Activated T-cell treated with anti-CD3 and anti-CD28 coated beads, Interleukin-2, amount 50 U/mL, for 48 hours (primary cell): ENCODE measurements at regions not wholly inside any gene's neighbourhood (a gene's known extent, or its start where the extent isn't known, plus 50 kb on each side); places are given as distances from the start of the nearest gene placed in this dataset.

Source experiments
- DNase-seq, 2 experiments: peaks; one replicate each; pipeline ENCODE4 v3.0.0-alpha.2; 2020

DNA sequence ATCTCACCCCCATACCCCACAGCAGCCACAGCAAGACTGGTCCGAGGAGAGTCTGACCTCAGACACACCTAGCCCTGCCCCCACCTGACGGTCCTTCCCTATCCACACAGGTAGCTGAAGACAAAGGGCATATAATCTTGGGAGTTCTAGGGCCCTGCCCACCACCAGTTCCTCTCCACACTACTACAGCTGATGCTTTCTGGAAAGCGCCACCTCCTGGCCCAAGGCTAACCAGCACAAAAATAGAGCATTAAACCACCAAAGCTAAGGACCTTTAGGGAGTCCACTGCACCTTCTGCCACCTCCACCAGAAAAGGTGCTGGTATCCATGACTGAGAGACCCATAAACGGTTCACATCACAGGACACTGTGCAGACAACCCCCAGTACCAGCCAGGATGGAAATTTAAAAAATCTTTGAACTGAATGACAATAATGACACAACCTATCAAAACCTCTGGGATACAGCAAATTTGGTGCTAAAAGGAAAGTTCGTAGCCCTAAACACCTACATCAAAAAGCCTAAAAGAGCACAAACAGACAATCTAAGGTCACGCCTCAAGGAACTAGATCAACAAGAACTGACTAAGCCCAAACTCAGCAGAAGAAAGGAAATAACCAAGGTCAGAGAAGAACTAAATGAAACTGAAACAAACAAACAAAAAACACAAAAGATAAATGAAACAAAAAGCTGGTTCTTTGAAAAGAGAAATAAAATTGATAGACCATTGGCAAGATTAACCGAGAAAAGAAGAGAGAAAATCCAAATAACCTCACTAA is 122.1 kb upstream of the TPRG1 start:
- peak; percentile 35 to 42 for DNase-seq

DNA sequence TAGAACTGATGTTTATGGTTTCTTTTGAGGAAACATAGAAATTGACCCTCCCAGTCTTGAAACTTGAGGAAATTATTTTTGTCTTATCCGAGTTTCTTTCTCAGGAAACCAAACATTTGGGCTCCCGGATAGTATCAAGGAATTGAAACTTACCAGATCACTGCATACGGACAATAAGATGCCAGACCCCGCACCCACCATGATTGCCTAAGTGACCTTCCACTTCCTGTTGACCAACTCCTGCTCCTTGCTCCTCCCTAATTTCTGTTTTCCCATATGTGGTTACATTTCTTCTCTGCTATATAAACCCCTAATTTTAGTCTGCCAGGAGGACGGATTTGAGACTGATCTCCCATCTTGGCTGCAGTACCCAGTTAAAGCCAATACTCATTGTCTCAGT is 118.4 kb upstream of the TPRG1 start:
- no peak for DNase-seq

DNA sequence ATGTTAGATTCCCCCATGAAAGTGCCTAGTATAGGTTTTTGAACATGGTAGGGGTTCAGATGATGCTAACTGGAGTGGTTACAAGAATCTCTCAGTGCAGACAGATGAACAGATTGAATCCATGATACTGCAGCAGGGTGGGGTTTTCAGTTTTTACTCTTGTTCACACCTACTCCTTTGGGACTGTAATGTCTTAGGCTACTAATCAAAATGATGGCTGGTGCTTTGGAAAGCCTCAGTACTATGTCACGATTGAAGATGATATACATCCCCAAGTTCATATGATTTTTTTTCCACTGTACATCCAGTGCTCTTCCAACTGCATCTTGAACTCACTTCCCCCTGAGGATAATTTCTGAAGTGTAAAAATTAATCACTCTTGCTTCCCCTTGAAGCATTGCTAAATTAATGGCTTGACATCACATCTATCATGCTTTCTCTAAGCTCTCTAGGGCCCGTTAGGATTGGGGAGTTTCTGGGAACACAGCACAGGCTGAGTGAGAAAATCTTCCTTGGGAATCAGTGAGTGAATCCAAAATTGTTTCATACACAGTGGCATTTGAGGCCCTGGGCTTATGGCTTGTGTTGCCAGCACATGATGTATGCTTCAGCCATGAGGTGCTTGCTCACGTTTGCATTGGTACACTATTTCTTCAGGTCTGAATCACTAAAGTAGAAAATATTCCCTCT is 115.0 kb upstream of the TPRG1 start:
- no peak for DNase-seq

DNA sequence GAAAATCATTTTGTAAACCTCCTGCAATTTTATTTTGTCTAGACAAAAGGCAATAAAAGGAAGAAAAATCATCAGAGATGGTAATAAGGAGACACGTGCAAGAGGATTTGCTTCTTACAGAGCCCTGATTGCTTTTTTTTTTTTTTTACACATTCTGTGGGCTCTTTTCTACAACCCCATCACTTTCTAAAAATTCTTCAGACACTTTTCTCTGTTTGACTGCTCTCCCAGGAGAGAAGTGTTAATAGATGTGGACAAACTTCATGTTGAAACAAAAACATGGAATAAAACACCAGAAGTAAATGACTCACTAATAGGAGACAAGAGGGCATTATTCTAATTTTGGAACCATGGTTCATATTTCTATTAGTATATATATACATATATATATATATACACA is 114.4 kb upstream of the TPRG1 start:
- DNase-seq: no peak

DNA sequence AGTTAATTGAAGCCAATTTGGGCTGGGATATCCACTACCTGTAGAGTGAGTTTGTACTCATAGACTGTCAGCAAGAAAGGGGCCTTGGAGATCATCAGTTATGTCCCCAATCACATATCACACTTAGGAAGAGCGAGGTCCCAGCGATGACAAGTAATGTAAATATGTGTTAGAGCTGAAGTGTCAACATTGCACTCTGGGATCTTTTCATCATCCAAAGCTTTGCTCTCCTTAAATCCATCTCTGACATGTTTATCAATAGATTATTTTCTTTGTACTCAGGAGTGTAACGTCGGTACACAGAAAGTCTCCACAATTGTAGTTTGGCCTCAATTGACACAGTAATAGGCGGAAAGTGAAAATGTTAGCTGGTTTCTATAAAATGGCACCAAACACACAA is 113.7 kb upstream of the TPRG1 start:
- DNase-seq: no peak

DNA sequence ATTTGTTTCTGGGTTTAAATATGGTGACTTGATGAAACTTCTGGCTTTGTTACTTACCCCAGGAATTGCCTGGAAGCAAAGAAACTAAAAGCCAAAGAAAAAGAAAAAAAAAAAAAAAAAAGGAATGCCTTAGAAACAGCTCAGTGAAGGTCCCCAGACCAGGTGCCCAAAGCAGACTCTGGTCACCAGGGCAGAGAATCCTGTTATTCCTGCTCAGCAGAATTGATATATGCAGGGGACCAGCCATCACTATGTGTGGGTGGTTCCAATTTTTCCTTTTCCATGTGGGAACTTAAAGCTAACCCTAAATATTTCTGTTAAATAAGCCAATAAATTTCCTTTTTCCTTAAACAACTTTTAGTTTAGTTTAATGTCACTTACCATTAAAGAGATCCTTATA is 100.8 kb upstream of the TPRG1 start:
- no peak for DNase-seq

DNA sequence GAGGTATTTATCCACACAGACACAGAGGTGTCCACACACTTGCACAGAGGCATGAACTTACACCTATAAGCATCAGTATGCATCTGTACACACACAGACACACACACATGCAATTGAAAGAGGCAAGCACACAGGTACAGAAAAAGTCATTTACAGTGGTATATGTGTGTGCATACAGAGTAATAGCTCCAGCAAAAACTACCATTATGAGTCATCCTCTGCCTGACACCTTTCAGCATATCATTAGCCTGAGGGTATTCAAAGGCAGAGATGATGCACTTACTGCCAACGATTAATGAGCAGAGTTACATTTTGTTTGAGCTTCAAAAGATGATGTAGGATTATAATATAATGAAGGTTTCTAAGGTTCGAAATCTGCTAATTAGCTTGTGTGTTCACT is 100.3 kb upstream of the TPRG1 start:
- DNase-seq: no peak

DNA sequence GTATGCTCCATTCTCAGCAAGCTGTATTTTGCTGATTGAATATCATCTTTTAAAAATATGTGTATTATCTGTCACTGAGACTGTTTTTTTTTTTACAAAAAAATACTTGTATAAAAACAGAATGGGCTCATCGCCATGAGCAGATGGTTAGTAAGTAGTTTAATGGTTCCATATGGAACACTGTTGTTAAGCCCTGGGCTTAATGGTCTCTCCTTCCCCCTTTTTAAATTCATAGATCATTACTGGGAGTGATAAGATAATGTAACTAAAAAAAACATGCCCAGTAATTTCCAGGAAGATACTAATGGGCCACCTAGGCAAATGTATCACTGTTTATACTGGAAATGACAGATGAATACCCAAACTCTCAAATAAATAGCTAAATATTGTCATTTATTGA is 95.3 kb upstream of the TPRG1 start:
- DNase-seq: no peak

DNA sequence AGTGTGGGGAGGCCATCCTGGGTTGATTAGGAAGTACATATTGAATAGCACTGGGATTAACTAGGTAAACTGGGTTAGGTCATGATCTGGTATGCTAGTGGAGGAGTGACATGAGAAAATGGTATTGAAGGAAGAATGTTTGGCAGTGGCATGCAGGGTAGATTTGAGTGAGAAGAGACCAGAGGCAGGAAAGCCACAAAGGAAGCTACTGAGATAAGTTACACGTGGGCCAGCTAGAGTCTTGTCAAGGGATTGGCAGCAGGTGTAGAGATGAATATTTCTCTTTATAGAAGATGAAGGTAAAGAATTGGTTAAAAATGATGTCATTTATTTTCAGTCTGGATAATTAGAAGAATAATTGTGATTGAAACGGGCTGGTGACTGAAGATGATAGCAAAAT is 91.0 kb upstream of the TPRG1 start:
- DNase-seq: no peak

DNA sequence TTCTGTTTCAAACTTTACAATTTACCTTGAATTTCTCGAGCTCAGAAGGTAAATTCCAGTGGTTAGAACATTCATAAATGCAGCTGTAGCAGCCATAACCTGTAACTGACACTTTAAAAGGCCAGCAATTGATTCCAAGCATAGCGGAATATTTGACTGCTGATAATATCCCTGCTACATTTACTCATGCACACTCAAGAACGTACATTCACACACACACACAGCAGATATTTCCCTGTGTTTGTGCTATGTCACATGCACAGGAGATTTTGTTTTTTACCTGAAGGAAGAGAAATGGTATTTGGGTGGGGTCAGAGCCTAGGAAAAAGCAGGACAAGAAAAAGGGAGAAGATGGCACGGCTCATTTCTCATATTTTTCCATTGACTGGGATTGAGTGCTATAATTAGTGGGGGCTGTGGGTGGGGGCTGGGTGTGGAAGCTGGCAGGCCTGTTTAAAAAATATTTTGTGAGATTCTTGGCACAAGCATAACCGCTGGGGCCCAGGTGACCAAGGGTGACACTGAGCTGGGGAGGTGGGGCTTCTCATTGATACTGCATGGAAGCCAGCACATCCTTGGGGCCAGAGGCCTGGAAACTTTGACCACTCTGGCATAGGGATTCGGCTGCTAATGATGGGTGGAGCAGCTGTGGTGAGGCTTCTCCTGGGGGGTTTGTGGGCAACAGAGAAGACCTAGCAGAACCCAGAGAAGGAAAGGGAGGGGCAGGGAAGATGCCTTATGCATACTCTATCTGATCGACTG is 88.9 kb upstream of the TPRG1 start:
- DNase-seq: no peak

DNA sequence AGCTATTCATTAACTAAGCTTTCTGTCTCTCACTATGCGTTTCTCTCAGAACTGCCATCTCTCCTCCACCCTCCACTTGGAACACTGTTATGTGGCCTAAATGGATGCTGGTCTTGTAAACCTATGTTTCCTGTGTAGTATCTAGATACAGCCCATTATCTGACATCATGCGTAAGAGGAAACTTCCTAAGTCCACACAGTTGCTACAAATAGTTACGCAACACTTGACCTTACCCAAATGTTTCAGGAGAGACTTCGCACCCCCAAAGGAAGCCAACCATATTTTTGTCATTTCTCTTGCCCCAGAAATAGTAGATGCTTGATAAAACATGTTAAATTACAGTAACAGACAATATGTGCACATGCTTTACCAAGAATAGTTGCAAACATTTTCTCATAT is 87.2 kb upstream of the TPRG1 start:
- no peak for DNase-seq

DNA sequence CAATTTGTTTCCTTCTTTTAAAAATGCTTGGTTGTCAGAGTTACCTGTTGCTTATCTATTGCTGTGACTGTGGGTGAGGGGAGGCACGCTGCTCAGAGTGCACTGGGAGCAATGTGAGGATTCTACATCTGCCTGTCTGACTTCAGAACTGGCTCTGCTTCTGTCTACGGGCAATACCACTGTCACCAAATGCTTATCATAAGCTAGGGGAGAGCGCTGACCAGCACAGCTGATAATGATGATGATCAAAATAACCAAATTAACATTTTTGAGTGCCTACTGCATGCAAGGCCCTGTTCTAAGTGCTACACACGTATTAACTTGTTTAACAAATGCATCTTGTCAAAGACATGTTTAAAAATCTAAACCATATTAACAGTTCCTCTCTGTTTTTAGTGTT is 79.2 kb upstream of the TPRG1 start:
- no peak for DNase-seq

DNA sequence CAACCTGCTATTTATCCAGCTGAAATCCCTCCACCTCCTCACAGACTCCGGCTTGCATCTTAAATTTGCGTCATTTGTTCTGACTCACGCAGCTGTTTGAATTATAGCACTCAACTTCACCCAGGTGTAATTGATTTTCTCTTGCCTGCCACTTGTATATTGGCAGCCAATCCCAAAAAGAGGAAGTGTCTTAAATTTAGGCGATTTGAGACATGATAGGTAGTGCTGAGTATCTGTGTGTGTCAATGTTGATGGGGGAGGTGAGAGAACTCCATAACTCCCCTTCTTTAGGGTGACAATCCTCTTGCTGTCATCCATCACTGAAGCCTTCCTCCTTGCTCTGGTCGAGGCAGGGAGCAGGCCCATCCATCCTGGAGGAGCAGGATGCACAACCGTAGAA is 77.2 kb upstream of the TPRG1 start:
- no peak for DNase-seq

DNA sequence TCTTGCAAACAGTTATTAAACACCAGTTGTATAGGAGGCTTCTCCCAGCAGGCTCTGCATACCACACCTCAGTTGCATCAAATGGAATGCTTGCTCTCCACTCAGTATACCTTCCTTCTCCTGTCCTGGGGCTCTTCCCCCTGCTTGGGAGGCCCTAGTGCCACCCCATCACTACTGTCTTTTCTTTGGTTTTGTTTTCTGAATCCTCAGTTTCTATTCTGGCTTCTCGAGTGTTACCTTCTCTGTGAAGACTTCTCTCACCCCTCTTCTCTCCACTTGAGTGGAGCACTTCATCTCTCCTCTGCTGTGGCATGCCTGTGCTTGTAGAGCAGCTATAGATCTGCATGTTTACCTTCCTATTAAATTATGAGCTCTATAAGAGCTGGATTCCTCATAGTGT is 75.7 kb upstream of the TPRG1 start:
- no peak for DNase-seq

DNA sequence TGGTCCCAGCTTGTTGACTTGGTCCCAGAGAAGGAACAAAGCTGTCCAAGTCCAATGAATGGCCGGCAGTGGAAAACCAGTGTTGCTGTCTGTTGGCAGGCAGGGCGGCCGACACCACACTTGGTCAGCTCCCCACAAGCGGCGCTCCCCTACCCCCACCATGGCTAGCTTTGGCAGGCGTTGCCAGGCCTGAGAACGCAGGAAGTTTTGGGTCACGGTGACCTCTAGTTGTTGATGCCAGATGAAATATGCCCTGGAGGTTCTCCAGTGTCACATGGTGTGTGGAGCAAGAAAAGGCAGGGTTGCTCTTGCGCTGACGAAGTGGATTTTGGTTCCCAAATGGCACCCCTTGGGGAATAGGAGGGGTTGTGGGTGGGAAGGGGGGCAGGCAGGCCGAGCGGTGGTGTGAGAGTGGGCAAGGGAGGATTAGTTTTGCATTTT is 72.7 kb upstream of the TPRG1 start:
- DNase-seq: no peak

DNA sequence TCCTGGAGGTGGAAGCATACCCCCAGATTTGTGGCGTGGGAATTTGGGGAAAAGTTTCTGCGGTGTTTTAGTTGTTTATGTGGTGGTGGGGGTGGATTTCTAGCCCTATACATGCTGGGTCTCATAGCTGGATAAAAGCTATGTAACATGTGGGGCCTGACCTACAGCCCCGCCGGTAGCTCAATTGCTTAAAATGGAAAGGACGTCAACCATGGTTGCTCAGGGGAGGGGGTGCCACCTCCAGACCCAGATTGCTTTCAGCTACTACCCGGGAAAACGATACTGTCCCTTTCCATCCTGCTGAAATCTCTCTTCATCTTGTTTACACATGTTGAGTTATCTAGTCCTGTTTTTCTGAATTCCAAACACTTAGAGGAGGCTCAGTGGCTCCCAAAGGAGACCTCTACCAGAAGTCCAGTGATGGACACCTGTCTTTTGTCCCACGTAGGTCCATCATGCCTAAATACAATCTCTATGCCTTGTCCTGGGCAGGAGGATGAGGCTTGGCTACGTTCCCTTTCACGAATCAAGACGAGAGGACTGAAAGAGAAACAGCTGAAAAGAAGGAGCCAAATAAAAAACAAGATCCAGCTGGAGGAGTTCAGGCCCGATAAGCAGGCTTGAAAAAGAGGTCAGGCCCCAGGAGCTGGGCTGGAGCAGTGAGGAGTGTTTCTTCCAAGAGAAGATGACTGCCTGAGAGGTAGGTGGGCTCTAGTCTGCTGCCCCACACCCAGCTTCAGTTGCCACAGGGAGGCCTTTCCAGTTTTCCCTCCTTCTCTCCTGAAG is 72.1 kb upstream of the TPRG1 start:
- no peak for DNase-seq

DNA sequence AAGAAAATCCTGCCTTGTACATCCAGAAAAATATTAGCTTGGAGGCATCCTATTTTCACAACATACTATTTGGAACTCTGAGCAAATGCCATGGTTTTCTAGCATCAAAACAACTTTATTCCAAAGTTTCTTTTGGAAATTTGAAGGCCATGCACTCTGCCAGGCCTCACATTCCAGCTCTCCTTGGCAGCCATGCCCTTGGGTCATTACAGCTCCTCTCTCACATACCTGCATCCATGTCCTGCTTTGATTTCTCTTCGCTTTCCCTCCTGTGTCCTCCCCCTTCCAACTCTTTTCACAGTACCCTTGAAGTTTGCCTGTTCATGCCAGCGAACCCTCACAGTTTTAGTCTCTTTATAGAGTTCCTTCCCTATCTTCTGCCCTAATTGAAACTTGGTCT is 70.9 kb upstream of the TPRG1 start:
- no peak for DNase-seq

DNA sequence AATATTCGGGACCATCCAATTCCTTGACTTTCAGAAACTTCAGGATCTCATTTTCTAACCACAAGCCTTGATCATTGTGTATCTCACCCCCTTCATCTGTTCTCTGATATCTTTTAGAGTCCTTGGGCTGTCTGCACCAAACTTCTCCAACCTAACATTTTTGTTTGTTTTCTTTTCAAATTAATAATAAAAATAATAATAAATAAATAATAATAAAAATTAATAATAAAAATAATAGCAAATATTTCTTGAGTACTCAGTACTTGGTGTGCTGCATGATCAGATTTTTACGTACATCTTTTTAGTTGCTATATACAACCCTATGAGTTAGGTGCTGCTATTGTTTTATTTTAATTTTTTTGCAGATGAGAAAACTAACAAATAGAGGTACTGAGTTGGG is 70.2 kb upstream of the TPRG1 start:
- no peak for DNase-seq

DNA sequence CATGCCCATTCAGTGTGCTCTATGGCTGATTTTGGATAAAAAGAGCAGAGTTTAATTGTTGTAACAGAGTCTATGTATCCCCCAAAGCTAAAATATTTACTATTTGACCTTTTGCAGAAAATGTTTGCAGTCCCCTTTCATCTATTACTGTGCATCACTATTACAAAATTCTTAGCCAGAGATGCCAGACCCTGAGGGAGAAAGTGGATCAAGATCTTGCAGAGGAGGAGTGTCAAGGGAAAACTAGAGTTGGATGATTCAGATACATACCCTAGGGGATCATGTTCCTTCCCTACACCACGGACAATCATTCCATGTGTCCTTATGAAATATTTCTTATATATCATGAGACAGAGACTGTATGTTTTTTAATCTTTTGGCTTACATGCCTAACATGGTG is 68.6 kb upstream of the TPRG1 start:
- no peak for DNase-seq

DNA sequence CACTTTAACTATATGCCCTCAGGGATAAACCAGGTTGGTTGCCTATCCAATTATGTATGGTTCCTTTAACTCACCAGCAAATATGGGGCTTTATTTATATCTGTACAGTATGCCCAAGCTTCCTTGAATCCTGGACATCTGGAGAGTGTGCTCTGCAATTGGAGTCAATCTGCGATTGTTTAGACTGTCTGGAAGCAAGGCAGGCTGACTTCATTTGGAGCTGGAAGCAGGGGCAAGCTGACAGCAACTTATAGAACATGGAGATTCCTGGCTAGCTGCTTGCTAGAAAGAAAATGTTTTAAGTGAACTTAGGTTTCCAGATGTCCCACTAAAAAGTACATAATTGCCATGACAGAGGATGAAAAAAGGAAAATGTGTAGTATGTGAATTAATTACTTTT is 63.7 kb upstream of the TPRG1 start:
- no peak for DNase-seq

DNA sequence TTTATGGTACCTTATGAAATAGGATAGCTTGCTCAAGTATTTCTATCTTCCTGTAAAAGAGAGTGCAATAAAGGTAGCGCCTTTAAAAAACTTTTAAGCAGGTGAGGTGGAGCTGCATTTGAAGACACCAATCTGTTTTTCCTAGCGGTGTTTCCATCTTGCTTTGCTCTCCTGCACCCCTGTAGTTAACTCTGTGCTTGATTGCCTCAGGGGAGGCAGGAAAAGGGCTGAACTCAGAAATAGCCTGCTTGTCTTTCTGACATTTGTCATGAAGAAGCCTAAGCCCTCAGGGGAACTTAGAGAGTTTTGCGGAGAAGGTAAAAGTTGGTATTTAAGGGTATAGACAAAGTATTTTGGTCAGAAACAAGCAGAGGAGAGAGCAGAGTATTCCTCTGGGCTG is 63.0 kb upstream of the TPRG1 start:
- DNase-seq: no peak

DNA sequence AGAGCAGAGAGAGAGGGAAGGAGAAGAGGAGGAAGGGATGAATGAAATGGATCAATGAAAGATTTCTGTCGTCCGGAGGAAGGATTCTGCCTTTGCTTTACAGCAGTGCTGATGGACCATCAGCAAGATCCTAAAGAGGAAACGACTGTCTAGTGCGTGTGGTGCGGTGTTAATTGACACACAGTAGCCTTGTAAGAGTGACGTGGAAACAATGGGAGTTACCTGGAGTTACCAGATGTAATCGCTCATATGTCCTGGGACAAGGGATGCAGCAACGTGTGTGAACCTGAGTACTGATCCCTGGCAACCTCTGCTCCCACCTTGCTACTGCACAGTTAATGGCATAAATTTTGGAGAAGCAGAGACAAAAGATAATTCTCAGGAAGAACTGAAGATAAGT is 62.6 kb upstream of the TPRG1 start:
- no peak for DNase-seq

DNA sequence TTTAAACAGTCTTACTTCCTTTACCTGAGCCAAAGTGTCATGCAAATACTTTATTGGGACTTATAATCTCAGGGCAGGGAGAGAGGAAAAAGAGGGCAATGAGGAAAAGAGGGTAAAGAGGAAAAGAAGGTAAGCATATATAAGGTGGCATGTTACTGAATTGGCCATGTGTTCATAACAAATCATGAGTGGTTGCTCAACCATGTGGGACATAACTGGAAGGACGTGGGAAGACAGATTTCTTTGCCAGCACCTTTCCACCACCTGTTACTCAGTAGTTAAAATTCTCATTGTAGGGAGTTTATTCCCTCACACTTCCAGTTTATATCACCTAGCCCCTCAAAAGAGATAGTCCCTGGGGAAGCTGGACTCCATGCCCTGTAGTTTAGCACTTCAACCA is 54.7 kb upstream of the TPRG1 start:
- no peak for DNase-seq
